Peyer's patch (tissue), 4 donors: ENCODE measurements at regions not wholly inside any gene's neighbourhood (a gene's known extent, or its start where the extent isn't known, plus 50 kb on each side); places are given as distances from the start of the nearest gene placed in this dataset.

Experiments
- POLR2A ChIP-seq, 2 donors: fragments of 450-650 bp; IDR thresholded peaks; one replicate each; pipeline ENCODE4 v1.5.1; 2017; ENCODE audit warnings: antibody characterized with exemption in 2 of 2, mild to moderate bottlenecking in 2 of 2, moderate library complexity in 2 of 2
- TF ChIP-seq, protein P1 (sequence below), 6 experiments: fragments of 450-650 bp in 4 of 6; fragments of 200-600 bp in 2 of 6; sonication (generic) in 1 of 6; IDR thresholded peaks; one replicate each; pipeline ENCODE4 v1.5.1; 2017 to 2019; ENCODE audit warnings: antibody characterized with exemption in 6 of 6, mild to moderate bottlenecking in 3 of 6, moderate library complexity in 1 of 6

DNA sequence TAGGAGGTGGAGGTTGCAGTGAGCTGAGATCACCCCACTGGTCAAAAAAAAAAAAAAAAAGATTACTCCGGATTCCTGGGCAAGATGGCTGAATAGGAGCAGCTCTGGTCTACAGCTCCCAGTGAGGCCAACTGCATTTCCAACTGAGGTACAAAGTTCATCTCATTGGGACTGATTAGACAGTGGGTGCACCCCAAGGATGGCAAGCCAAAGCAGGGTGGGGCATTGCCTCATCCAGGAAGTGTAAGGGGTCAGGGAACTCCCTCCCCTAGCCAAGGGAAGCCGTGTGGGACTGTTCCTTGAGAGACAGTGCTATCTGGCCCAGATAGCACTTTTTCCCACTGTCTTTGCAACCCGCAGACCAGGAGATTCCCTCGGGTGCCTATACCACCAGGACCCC, 70.7 kb downstream of the CARTPT start:
- TF ChIP-seq, protein P1, sequence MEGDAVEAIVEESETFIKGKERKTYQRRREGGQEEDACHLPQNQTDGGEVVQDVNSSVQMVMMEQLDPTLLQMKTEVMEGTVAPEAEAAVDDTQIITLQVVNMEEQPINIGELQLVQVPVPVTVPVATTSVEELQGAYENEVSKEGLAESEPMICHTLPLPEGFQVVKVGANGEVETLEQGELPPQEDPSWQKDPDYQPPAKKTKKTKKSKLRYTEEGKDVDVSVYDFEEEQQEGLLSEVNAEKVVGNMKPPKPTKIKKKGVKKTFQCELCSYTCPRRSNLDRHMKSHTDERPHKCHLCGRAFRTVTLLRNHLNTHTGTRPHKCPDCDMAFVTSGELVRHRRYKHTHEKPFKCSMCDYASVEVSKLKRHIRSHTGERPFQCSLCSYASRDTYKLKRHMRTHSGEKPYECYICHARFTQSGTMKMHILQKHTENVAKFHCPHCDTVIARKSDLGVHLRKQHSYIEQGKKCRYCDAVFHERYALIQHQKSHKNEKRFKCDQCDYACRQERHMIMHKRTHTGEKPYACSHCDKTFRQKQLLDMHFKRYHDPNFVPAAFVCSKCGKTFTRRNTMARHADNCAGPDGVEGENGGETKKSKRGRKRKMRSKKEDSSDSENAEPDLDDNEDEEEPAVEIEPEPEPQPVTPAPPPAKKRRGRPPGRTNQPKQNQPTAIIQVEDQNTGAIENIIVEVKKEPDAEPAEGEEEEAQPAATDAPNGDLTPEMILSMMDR (IDR thresholded peaks at IDR 0.05): no peak
- no peak for TF ChIP-seq POLR2A (IDR thresholded peaks at IDR 0.05)
